ENCODE measurements at regions not wholly inside any gene's neighbourhood (a gene's known extent, or its start where the extent isn't known, plus 50 kb on each side); places are given as distances from the start of the nearest gene placed in this dataset.

DNA sequence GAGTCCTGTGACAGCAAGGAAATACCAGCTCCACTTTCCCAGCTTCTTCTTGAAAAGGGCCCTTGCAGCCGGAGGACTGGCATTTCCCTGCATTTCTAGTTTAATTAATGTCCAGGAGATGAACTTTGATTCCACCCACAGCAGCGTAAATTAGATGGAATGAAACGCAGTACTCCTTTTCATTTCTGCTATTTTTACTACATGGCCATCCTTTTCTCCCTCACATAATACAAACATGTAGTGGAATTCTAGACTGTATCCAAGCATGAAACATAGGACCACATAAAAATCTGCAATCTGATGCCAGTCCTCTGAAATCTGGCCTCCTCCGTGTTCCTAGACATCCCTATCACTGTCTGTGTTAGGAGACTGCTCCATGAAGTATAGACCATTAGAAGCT, 403.2 kb downstream of the NR2F2 start:
- Mint-ChIP-seq H3K27me3 (ENCODE audit: unreplicated experiment) (no peaks in the 10 kb centered on the region), H3K27ac (ENCODE audit: unreplicated experiment) (no peak overlapping the region), H3K36me3 (ENCODE audit: unreplicated experiment) (no peaks in the 10 kb centered on the region), H3K4me3 (ENCODE audit: unreplicated experiment) (no peak overlapping the region), H3K9me3 (ENCODE audit: unreplicated experiment) (no peaks in the 10 kb centered on the region), H3K4me1 (ENCODE audit: unreplicated experiment) (no peaks in the 10 kb centered on the region)
- DNase-seq (ENCODE audit: extremely low spot score, unreplicated experiment) = no peak
- TF ChIP-seq CTCF (IDR thresholded peaks at IDR 0.05) = no peak

DNA sequence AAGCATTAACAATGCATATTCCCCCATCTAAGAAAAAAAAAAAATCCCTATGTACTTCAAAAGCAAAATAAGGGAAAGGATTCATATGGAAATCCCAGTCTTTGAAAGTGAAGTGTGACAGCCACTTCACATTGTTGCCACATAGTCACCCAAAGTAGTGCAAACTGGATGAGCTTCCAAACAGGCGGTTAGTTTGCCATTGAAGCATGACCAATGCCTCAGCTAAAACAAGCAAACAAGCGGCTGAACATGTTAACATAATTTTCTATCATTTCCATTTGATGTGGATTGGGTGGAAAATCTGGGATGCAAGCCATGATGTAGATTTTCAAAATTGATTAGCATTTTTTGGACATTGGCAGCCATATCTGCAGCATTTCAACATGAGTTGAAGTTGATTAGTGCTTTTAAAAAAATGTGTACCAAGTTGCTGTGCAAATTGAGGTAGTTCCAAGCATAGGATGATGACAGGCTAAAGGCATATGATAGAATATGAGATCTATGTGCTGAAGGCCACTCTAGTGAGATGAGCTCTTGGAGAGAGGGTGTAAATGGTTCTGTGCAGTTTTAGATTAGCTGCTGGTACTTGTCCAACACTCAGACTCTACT, 405.2 kb downstream of the NR2F2 start:
- Mint-ChIP-seq H3K4me1 (ENCODE audit: unreplicated experiment) (no peaks in the 10 kb centered on the region), H3K9me3 (ENCODE audit: unreplicated experiment) (no peaks in the 10 kb centered on the region), H3K4me3 (ENCODE audit: unreplicated experiment) (no peak overlapping the region), H3K27ac (ENCODE audit: unreplicated experiment) (no peak overlapping the region), H3K36me3 (ENCODE audit: unreplicated experiment) (no peaks in the 10 kb centered on the region), H3K27me3 (ENCODE audit: unreplicated experiment) (no peaks in the 10 kb centered on the region)
- no peak for TF ChIP-seq CTCF (IDR thresholded peaks at IDR 0.05)
- DNase-seq (ENCODE audit: extremely low spot score, unreplicated experiment) = no peak

DNA sequence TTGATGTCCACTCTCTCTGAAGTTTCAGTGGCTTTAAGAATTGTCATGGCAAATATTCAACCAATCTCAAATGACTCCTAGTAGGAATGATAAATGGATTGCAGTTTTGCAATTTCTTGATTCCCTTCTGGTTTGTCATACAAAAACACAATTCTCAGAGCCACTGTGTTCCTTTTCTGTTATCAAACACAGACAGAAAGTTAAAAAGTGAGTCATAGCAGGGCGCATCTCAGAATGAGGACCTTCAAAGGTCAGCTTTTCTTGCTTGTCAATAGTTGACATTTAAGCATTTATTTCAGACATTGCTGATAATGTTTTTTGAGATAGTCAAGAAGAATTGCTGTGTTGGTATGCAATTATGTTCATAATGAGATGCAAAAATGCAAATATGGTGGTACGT, 405.9 kb downstream of the NR2F2 start:
- Mint-ChIP-seq H3K36me3 (ENCODE audit: unreplicated experiment) (no peaks in the 10 kb centered on the region), H3K9me3 (ENCODE audit: unreplicated experiment) (no peaks in the 10 kb centered on the region), H3K4me3 (ENCODE audit: unreplicated experiment) (no peak overlapping the region), H3K27ac (ENCODE audit: unreplicated experiment) (no peak overlapping the region), H3K27me3 (ENCODE audit: unreplicated experiment) (no peaks in the 10 kb centered on the region), H3K4me1 (ENCODE audit: unreplicated experiment) (no peaks in the 10 kb centered on the region)
- no peak for TF ChIP-seq CTCF (IDR thresholded peaks at IDR 0.05)
- no peak for DNase-seq (ENCODE audit: extremely low spot score, unreplicated experiment)

DNA sequence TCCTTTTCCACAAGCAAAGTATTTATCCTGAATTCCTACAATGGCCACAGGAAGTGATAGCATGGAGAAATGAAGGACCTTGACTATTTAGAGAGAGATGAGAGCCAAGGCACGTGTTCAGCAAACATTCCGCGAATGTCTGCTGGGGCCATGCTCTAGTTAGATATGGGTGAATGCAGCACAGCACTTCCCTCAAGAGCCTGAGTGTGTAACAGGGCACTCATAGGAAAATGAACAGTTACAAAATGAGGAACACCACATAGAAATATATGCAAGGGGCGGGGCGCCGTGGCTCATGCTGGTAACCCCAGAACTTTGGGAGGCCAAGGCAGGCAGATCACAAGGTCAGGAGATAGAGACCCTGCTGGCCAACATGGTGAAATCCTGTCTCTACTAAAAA, 406.9 kb downstream of the NR2F2 start:
- H3K9me3 Mint-ChIP-seq (ENCODE audit: unreplicated experiment) = no peaks in the 10 kb centered on the region
- H3K27ac Mint-ChIP-seq (ENCODE audit: unreplicated experiment) = no peak overlapping the region
- no peak overlapping the region for H3K4me3 Mint-ChIP-seq (ENCODE audit: unreplicated experiment)
- no peaks in the 10 kb centered on the region for H3K36me3 Mint-ChIP-seq (ENCODE audit: unreplicated experiment)
- no peak for DNase-seq (ENCODE audit: extremely low spot score, unreplicated experiment)
- TF ChIP-seq CTCF (IDR thresholded peaks at IDR 0.05) = no peak
- no peaks in the 10 kb centered on the region for H3K4me1 Mint-ChIP-seq (ENCODE audit: unreplicated experiment)
- H3K27me3 Mint-ChIP-seq (ENCODE audit: unreplicated experiment) = no peaks in the 10 kb centered on the region

DNA sequence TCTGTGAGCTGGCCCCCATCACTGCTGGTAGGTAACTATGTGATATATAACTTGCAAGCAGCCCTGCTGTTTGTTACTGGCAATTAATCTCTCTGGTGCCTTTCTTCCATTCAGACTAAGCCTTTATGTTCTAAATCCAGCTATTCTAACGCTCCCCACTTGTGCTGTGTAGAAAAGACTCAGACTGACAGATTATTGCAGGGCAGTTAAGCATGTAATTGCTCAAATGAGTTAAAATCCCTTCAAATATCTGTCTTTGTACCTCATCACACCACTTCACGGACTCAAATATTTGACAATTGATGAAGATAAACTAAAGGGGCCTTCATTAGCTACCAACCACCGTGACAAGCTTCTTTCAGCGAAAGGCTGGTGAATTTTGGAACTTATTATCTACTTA, 416.2 kb downstream of the NR2F2 start:
- no peak for DNase-seq (ENCODE audit: extremely low spot score, unreplicated experiment)
- Mint-ChIP-seq H3K27ac (ENCODE audit: unreplicated experiment) (no peak overlapping the region), H3K36me3 (ENCODE audit: unreplicated experiment) (no peaks in the 10 kb centered on the region), H3K4me1 (ENCODE audit: unreplicated experiment) (no peaks in the 10 kb centered on the region), H3K4me3 (ENCODE audit: unreplicated experiment) (no peak overlapping the region), H3K9me3 (ENCODE audit: unreplicated experiment) (no peaks in the 10 kb centered on the region), H3K27me3 (ENCODE audit: unreplicated experiment) (no peaks in the 10 kb centered on the region)
- TF ChIP-seq CTCF (IDR thresholded peaks at IDR 0.05) = no peak

Data from osteocyte (in vitro differentiated cells).